GM23338 (cell line): ENCODE measurements at regions not wholly inside any gene's neighbourhood (a gene's known extent, or its start where the extent isn't known, plus 50 kb on each side); places are given as distances from the start of the nearest gene placed in this dataset.

Experiments
- ATAC-seq: fragments of 200-7000 bp; cut with Tn5 transposase; 3 replicates; pipeline ENCODE4 v1.9.1; 2020
- DNase-seq: peaks from one replicate; pipeline ENCODE4 v3.0.0-alpha.2; 2015; ENCODE audit warnings: low spot score
- H2AFZ ChIP-seq: fragments of 200-600 bp; sonication (generic); 2 replicates; pipeline ENCODE4 v1.8.0; 2016; ENCODE audit warnings: antibody characterized with exemption, mild to moderate bottlenecking, moderate library complexity
- H3F3A ChIP-seq: fragments of 200-600 bp; sonication (generic); replicated peaks from 2 replicates; pipeline ENCODE4 v1.8.0; 2017; ENCODE audit warnings: antibody characterized with exemption, mixed run types, low read depth
- H3K27ac ChIP-seq: fragments of 200-600 bp; sonication (generic); 2 replicates; pipeline ENCODE4 v1.6.1; 2016; ENCODE audit warnings: low read depth
- H3K27me3 ChIP-seq: fragments of 200-600 bp; sonication (generic); 2 replicates; pipeline ENCODE4 v1.8.0; 2016; ENCODE audit warnings: mild to moderate bottlenecking, mixed run types, moderate library complexity; ENCODE audit not compliant: insufficient read depth
- H3K36me3 ChIP-seq: fragments of 200-600 bp; sonication (generic); 2 replicates; pipeline ENCODE4 v1.8.0; 2016; ENCODE audit warnings: mild to moderate bottlenecking; ENCODE audit not compliant: insufficient read depth
- H3K4me1 ChIP-seq: fragments of 200-600 bp; sonication (generic); 2 replicates; pipeline ENCODE4 v1.8.0; 2016; ENCODE audit warnings: mild to moderate bottlenecking, moderate library complexity; ENCODE audit not compliant: insufficient read depth
- H3K4me2 ChIP-seq: fragments of 200-600 bp; sonication (generic); 2 replicates; pipeline ENCODE4 v1.7.1; 2017; ENCODE audit warnings: mixed run types
- H3K4me3 ChIP-seq: fragments of 200-600 bp; sonication (generic); 2 replicates; pipeline ENCODE4 v1.6.1; 2016; ENCODE audit warnings: mixed run types
- H3K79me2 ChIP-seq: fragments of 200-600 bp; sonication (generic); replicated peaks from 2 replicates; pipeline ENCODE4 v1.8.0; 2017; ENCODE audit warnings: mild to moderate bottlenecking; ENCODE audit not compliant: insufficient read depth
- H3K9me2 ChIP-seq: fragments of 200-600 bp; sonication (generic); 2 replicates; pipeline ENCODE4 v1.8.0; 2017; ENCODE audit not compliant: insufficient read depth
- H4K20me1 ChIP-seq: fragments of 200-600 bp; sonication (generic); replicated peaks from 2 replicates; pipeline ENCODE4 v1.8.0; 2017; ENCODE audit warnings: mild to moderate bottlenecking; ENCODE audit not compliant: insufficient read depth
- H3K27ac Mint-ChIP-seq: 2 replicates; pipeline ENCODE4 v1.8.0; 2020; ENCODE audit warnings: inconsistent platforms, mild to moderate bottlenecking, moderate library complexity, mixed read lengths
- H3K27me3 Mint-ChIP-seq: 3 replicates; pipeline ENCODE4 v1.8.0; 2022; ENCODE audit warnings: low read depth, mild to moderate bottlenecking, moderate library complexity, mixed read lengths, inconsistent platforms; ENCODE audit not compliant: insufficient read depth, poor library complexity
- H3K36me3 Mint-ChIP-seq: 3 replicates; pipeline ENCODE4 v1.8.0; 2021; ENCODE audit warnings: low read depth, mild to moderate bottlenecking, inconsistent platforms, moderate library complexity, mixed read lengths
- H3K4me1 Mint-ChIP-seq: 3 replicates; pipeline ENCODE4 v1.8.0; 2020; ENCODE audit warnings: mild to moderate bottlenecking, inconsistent platforms, mixed read lengths
- H3K4me3 Mint-ChIP-seq: 3 replicates; pipeline ENCODE4 v1.8.0; 2021; ENCODE audit warnings: moderate library complexity, mild to moderate bottlenecking, inconsistent platforms, mixed read lengths
- H3K9me3 Mint-ChIP-seq: 3 replicates; pipeline ENCODE4 v1.8.0; 2020; ENCODE audit warnings: moderate library complexity, mild to moderate bottlenecking, inconsistent platforms, mixed read lengths
- CREB1 ChIP-seq: fragments of 250-450 bp; sonication (Bioruptor Pico); IDR thresholded peaks from 2 replicates; pipeline ENCODE4 v1.5.0; 2020; ENCODE audit warnings: low read depth, mild to moderate bottlenecking, moderate library complexity
- CTCF ChIP-seq, 2 experiments: fragments of 200-600 bp in 1 of 2; sonication (generic) in 1 of 2; conservative IDR thresholded peaks; 2 replicates each; pipeline versions ENCODE4 v1.5.1 to v1.6.1; 2016 to 2017; ENCODE audit warnings: antibody characterized with exemption in 2 of 2, low read depth in 2 of 2, mild to moderate bottlenecking in 2 of 2, moderate library complexity in 1 of 2
- ETS1 ChIP-seq: IDR thresholded peaks from 2 replicates; pipeline ENCODE4 v1.6.1; 2016; ENCODE audit warnings: antibody characterized with exemption
- EZH2 ChIP-seq: fragments of 200-600 bp; sonication (generic); IDR thresholded peaks from one replicate; pipeline ENCODE4 v1.8.0; 2017; ENCODE audit warnings: antibody characterized with exemption, mild to moderate bottlenecking, low read depth; ENCODE audit not compliant: unreplicated experiment
- EZH2phosphoT487 ChIP-seq: fragments of 200-600 bp; sonication (generic); IDR thresholded peaks from one replicate; pipeline ENCODE4 v1.8.1; 2018; ENCODE audit warnings: antibody characterized with exemption; ENCODE audit not compliant: unreplicated experiment
- JUNB ChIP-seq: IDR thresholded peaks from one replicate; pipeline ENCODE4 v1.6.1; 2016; ENCODE audit warnings: antibody characterized with exemption; ENCODE audit not compliant: unreplicated experiment
- NANOG ChIP-seq: IDR thresholded peaks from 2 replicates; pipeline ENCODE4 v1.6.1; 2016; ENCODE audit warnings: antibody characterized with exemption, borderline replicate concordance
- POLR2AphosphoS5 ChIP-seq: IDR thresholded peaks from 2 replicates; pipeline ENCODE4 v1.6.1; 2016; ENCODE audit warnings: antibody characterized with exemption, low read depth
- REST ChIP-seq: IDR thresholded peaks from one replicate; pipeline ENCODE4 v1.6.1; 2018; ENCODE audit warnings: antibody characterized with exemption; ENCODE audit not compliant: unreplicated experiment
- STAT1 ChIP-seq: IDR thresholded peaks from one replicate; pipeline ENCODE4 v1.6.1; 2016; ENCODE audit warnings: antibody characterized with exemption; ENCODE audit not compliant: unreplicated experiment
- ZNF114 ChIP-seq: fragments of 250-450 bp; sonication (Bioruptor Pico); IDR thresholded peaks from 2 replicates; pipeline ENCODE4 v1.5.0; 2020; ENCODE audit warnings: mild to moderate bottlenecking, moderate library complexity
- ZNF331 ChIP-seq: fragments of 250-450 bp; sonication (Bioruptor Pico); IDR thresholded peaks from 2 replicates; pipeline ENCODE4 v1.5.0; 2020; ENCODE audit warnings: low read depth, mild to moderate bottlenecking, moderate library complexity
- ZNF462 ChIP-seq: fragments of 250-450 bp; sonication (Bioruptor Pico); IDR thresholded peaks from 2 replicates; pipeline ENCODE4 v1.5.0; 2020; ENCODE audit warnings: mild to moderate bottlenecking, moderate library complexity

GRCh38 chr18:59820663-59821062, 79.1 kb upstream of the PMAIP1 start:
- no peak overlapping the region for H3K4me2 ChIP-seq
- no peaks in the 10 kb centered on the region for H3K9me2 ChIP-seq
- H3K79me2 ChIP-seq = no peaks in the 10 kb centered on the region
- ATAC-seq (no peak), DNase-seq (no peak)
- H3K36me3 Mint-ChIP-seq = no peaks in the 10 kb centered on the region
- no peak overlapping the region for H3K27ac Mint-ChIP-seq
- no peaks in the 10 kb centered on the region for H3F3A ChIP-seq
- H3K36me3 ChIP-seq = no peaks in the 10 kb centered on the region
- H4K20me1 ChIP-seq = no peaks in the 10 kb centered on the region
- no peaks in the 10 kb centered on the region; the same call in 2 of the 3 replicates for H3K4me1 Mint-ChIP-seq
- peaks cover 6% of the 10 kb centered on the region for H3K27me3 Mint-ChIP-seq
- no peaks in the 10 kb centered on the region for H3K4me1 ChIP-seq
- H3K4me3 Mint-ChIP-seq = no peak overlapping the region
- no peak overlapping the region for H2AFZ ChIP-seq
- H3K27me3 ChIP-seq = no peaks in the 10 kb centered on the region
- H3K4me3 ChIP-seq = no peak overlapping the region
- TF ChIP-seq POLR2AphosphoS5 (no peak), ZNF462 (CRISPR knock-in tag) (no peak), CREB1 (CRISPR knock-in tag) (no peak), ETS1 (no peak), ZNF331 (CRISPR knock-in tag) (no peak), REST (no peak), STAT1 (no peak), EZH2 (no peak), ZNF114 (no peak), NANOG (no peak), EZH2phosphoT487 (no peak), CTCF (conservative IDR thresholded peaks at IDR 0.05; ENCODE audit: low read depth in 2 of 2) (no peak), JUNB (no peak)
- H3K27ac ChIP-seq = no peak overlapping the region
- no peaks in the 10 kb centered on the region; the same call in 2 of the 3 replicates for H3K9me3 Mint-ChIP-seq
